Endodermal cell (in vitro differentiated cells): ENCODE measurements at regions not wholly inside any gene's neighbourhood (a gene's known extent, or its start where the extent isn't known, plus 50 kb on each side); places are given as distances from the start of the nearest gene placed in this dataset.

Experiments used
- DNase-seq: peaks from one replicate; pipeline ENCODE4 v3.0.0-alpha.2; 2017
- H3K27ac ChIP-seq: 2 replicates; pipeline ENCODE4 v1.5.1; 2013; ENCODE audit warnings: mild to moderate bottlenecking, low read depth, low read length, moderate library complexity
- H3K27me3 ChIP-seq: 2 replicates; pipeline ENCODE4 v1.6.1; 2013; ENCODE audit warnings: mild to moderate bottlenecking, low read length, moderate library complexity; ENCODE audit not compliant: insufficient read depth, control insufficient read depth, poor library complexity, severe bottlenecking
- H3K36me3 ChIP-seq: 2 replicates; pipeline ENCODE4 v1.7.0; 2013; ENCODE audit warnings: mild to moderate bottlenecking, low read length, moderate library complexity; ENCODE audit not compliant: control insufficient read depth, insufficient read depth
- H3K4me1 ChIP-seq: one replicate; pipeline ENCODE4 v1.7.0; 2013; ENCODE audit warnings: low read length; ENCODE audit not compliant: control insufficient read depth, insufficient read depth
- H3K4me3 ChIP-seq: 2 replicates; pipeline ENCODE4 v1.5.1; 2013; ENCODE audit warnings: mild to moderate bottlenecking, low read length, moderate library complexity
- H3K9ac ChIP-seq: 2 replicates; pipeline ENCODE4 v1.6.1; 2013; ENCODE audit warnings: mild to moderate bottlenecking, low read length, moderate library complexity; ENCODE audit not compliant: poor library complexity, severe bottlenecking; ENCODE audit errors: extremely low read depth
- H3K9me3 ChIP-seq: 2 replicates; pipeline ENCODE4 v1.6.1; 2013; ENCODE audit warnings: mild to moderate bottlenecking, low read length, moderate library complexity; ENCODE audit not compliant: control insufficient read depth
- H3K27ac Mint-ChIP-seq: 2 replicates; pipeline ENCODE4 v1.8.0; 2020; ENCODE audit warnings: mixed read lengths
- H3K27me3 Mint-ChIP-seq: 2 replicates; pipeline ENCODE4 v1.8.0; 2021; ENCODE audit warnings: mild to moderate bottlenecking, mixed read lengths; ENCODE audit not compliant: insufficient read depth
- H3K36me3 Mint-ChIP-seq: 2 replicates; pipeline ENCODE4 v1.8.0; 2020; ENCODE audit warnings: low read depth, mixed read lengths
- H3K4me1 Mint-ChIP-seq: 2 replicates; pipeline ENCODE4 v1.8.0; 2020; ENCODE audit warnings: mixed read lengths
- H3K4me3 Mint-ChIP-seq: 2 replicates; pipeline ENCODE4 v1.8.0; 2020; ENCODE audit warnings: mild to moderate bottlenecking, moderate library complexity, mixed read lengths
- H3K9me3 Mint-ChIP-seq: 2 replicates; pipeline ENCODE4 v1.8.0; 2020; ENCODE audit warnings: mild to moderate bottlenecking, mixed read lengths
- CTCF ChIP-seq: fragments of 200-600 bp; sonication (generic); conservative IDR thresholded peaks from 2 replicates; pipeline ENCODE4 v1.5.0; 2021; ENCODE audit warnings: antibody characterized with exemption, mild to moderate bottlenecking
- WGBS, 2 experiments: methylation state at CpG; one replicate each; pipeline versions ENCODE4 v1.1.5 to v1.1.7; 2013; ENCODE audit warnings: missing lambda C conversion rate in 2 of 2, mixed read lengths in 1 of 2; ENCODE audit not compliant: insufficient coverage in 1 of 2, insufficient read length in 1 of 2; 5-methylcytosine and 5-hydroxymethylcytosine counted together

GRCh38 chr6:121828146-121828886, 392.9 kb downstream of the GJA1 start:
- no peak overlapping the region for H3K4me3 ChIP-seq
- H3K4me1 ChIP-seq = peaks cover 8% of the 10 kb centered on the region
- Mint-ChIP-seq H3K4me3 (no peak overlapping the region), H3K36me3 (no peaks in the 10 kb centered on the region), H3K4me1 (peaks cover 34% of the 10 kb centered on the region), H3K27ac (no peak overlapping the region), H3K9me3 (peaks cover 5% of the 10 kb centered on the region), H3K27me3 (no peaks in the 10 kb centered on the region)
- no peak for DNase-seq
- no peaks in the 10 kb centered on the region for H3K27me3 ChIP-seq
- peaks cover 9% of the 10 kb centered on the region for H3K9me3 ChIP-seq
- 83 to 91% methylated on average over 2 to 4 of the region's 5 CpGs for WGBS, 2 experiments
- no peak overlapping the region for H3K27ac ChIP-seq
- no peak overlapping the region for H3K9ac ChIP-seq
- TF ChIP-seq CTCF = no peak
- H3K36me3 ChIP-seq = no peaks in the 10 kb centered on the region

- Mint-ChIP-seq H3K36me3 (peaks cover 3% of the 10 kb centered on the region), H3K27me3 (no peaks in the 10 kb centered on the region), H3K9me3 (peaks cover 5% of the 10 kb centered on the region), H3K4me3 (no peak overlapping the region), H3K4me1 (peaks cover 15% of the 10 kb centered on the region), H3K27ac (no peak overlapping the region)
- H3K9me3 ChIP-seq = peaks cover 9% of the 10 kb centered on the region
- peaks cover 4% of the 10 kb centered on the region for H3K4me1 ChIP-seq
- no peaks in the 10 kb centered on the region for H3K27me3 ChIP-seq
- TF ChIP-seq CTCF = no peak
- 88 to 94% methylated on average over 1 of the region's 1 CpG for WGBS, 2 experiments
- H3K4me3 ChIP-seq = no peak overlapping the region
- no peak for DNase-seq
- H3K27ac ChIP-seq = no peak overlapping the region
- H3K9ac ChIP-seq = no peak overlapping the region
- H3K36me3 ChIP-seq = no peaks in the 10 kb centered on the region
These were observed 395.3 kb downstream of the GJA1 start for GRCh38 chr6:121830736-121831135.

GRCh38 chr6:121835662-121836061, 400.2 kb downstream of the GJA1 start:
- Mint-ChIP-seq H3K4me1 (no peaks in the 10 kb centered on the region), H3K27ac (no peak overlapping the region), H3K4me3 (no peak overlapping the region), H3K27me3 (no peaks in the 10 kb centered on the region), H3K36me3 (peaks cover 3% of the 10 kb centered on the region), H3K9me3 (peaks cover 5% of the 10 kb centered on the region)
- WGBS, 2 experiments = 80 to 89% methylated on average over 2 of the region's 2 CpGs
- H3K4me3 ChIP-seq = no peak overlapping the region
- H3K27me3 ChIP-seq = no peaks in the 10 kb centered on the region
- H3K4me1 ChIP-seq = no peaks in the 10 kb centered on the region
- no peak for DNase-seq
- H3K27ac ChIP-seq = no peak overlapping the region
- H3K36me3 ChIP-seq = no peaks in the 10 kb centered on the region
- TF ChIP-seq CTCF = no peak
- H3K9ac ChIP-seq = no peak overlapping the region
- peaks cover 9% of the 10 kb centered on the region for H3K9me3 ChIP-seq
